ENCODE measurements at regions not wholly inside any gene's neighbourhood (a gene's known extent, or its start where the extent isn't known, plus 50 kb on each side); places are given as distances from the start of the nearest gene placed in this dataset.
"Not testable (repeated sequence)": the region's sequence is repeated elsewhere in the genome, so short reads cannot be mapped to it uniquely, and the experiment has no call there.

- H4K20me1 ChIP-seq (ENCODE audit: insufficient read depth, low read length): no peaks in the 10 kb centered on the region
- no peak overlapping the region for H3K4ac ChIP-seq (ENCODE audit: low read depth, low read length)
- no peaks in the 10 kb centered on the region for H3K79me1 ChIP-seq (ENCODE audit: low read depth in 1 of 2, low read length in 2 of 2)
- H3K9me3 ChIP-seq (ENCODE audit: control insufficient read depth, insufficient read depth, low read length): no peaks in the 10 kb centered on the region
- ATAC-seq (ENCODE audit: low read depth): no peak
- TF ChIP-seq CTCF (conservative IDR thresholded peaks at IDR 0.05; ENCODE audit: low read depth, low read length): no peak
- no peak for TF ChIP-seq MAFK (IDR thresholded peaks at IDR 0.05; ENCODE audit: low read depth, low read length)
- no peak for TF ChIP-seq POLR2A (IDR thresholded peaks at IDR 0.05; ENCODE audit: low read depth, low read length)
- no peak for TF ChIP-seq ELK1 (IDR thresholded peaks at IDR 0.05; ENCODE audit: borderline replicate concordance, low read depth, low read length)
- no peak overlapping the region for H2BK120ac ChIP-seq (ENCODE audit: low read depth, low read length)
- H3K56ac ChIP-seq (ENCODE audit: extremely low read depth, insufficient read depth, low read length): no peak overlapping the region
- H2BK15ac ChIP-seq (ENCODE audit: low read depth, low read length): no peak overlapping the region
- H3K9me1 ChIP-seq (ENCODE audit: insufficient read depth, low read length): no peaks in the 10 kb centered on the region
- no TSS peak for BruUV-seq (replicated peaks)
- no peak overlapping the region for H3K23ac ChIP-seq (ENCODE audit: low read depth, low read length)
- no peak overlapping the region for H2BK5ac ChIP-seq (ENCODE audit: low read depth, low read length, poor library complexity, severe bottlenecking)
- in situ Hi-C loops (cut with MboI; ENCODE audit: low sequenced_read_pairs) (no loop called here), dilution Hi-C loops (cut with HindIII; ENCODE audit: low sequenced_read_pairs, unreplicated experiment) (no loop called here), intact Hi-C loops (cut with micrococcal nuclease) (no loop called here)
- H3K18ac ChIP-seq (ENCODE audit: low read depth, low read length): no peak overlapping the region
- no peak overlapping the region for H4K5ac ChIP-seq (ENCODE audit: low read depth, low read length)
- no peak overlapping the region for H2AK9ac ChIP-seq (replicated peaks; ENCODE audit: low read depth, low read length, poor library complexity)
- no peaks in the 10 kb centered on the region for H3K27me3 ChIP-seq (ENCODE audit: control insufficient read depth, insufficient read depth, low read length)
- DNase-seq: no peak
- no peak overlapping the region for H3K9ac ChIP-seq (ENCODE audit: low read depth, low read length)
- no peak overlapping the region for H2AFZ ChIP-seq (replicated peaks; ENCODE audit: low read length, poor library complexity)
- H4K8ac ChIP-seq (ENCODE audit: low read depth in 2 of 2, low read length in 2 of 2): no peak overlapping the region
- H3K14ac ChIP-seq (replicated peaks; ENCODE audit: low read depth, low read length): no peak overlapping the region
- CTCF ChIA-PET: no interaction called here
- no peak overlapping the region for H2AK5ac ChIP-seq (ENCODE audit: low read depth, low read length)
- POLR2A ChIA-PET (ENCODE audit: unreplicated experiment): no interaction called here
- H3K4me3 ChIP-seq (ENCODE audit: insufficient read depth, low read depth, low read length): no peak overlapping the region
- H4K91ac ChIP-seq (ENCODE audit: insufficient read depth, low read depth, low read length): no peak overlapping the region
- no peak overlapping the region for H3K4me2 ChIP-seq (ENCODE audit: low read depth, low read length)
- no peak overlapping the region for H2BK20ac ChIP-seq (ENCODE audit: low read depth, low read length)
- no peaks in the 10 kb centered on the region for H3K36me3 ChIP-seq (ENCODE audit: control insufficient read depth, insufficient read depth, low read length)
- whole genome bisulfite sequencing, 2 experiments (ENCODE audit: extremely low coverage in 2 of 2, insufficient read length in 1 of 2): no CpG with 5 or more reads among the region's 1 CpG
- no peak overlapping the region for H3K27ac ChIP-seq (ENCODE audit: insufficient read depth, low read length)
- H3K4me1 ChIP-seq (ENCODE audit: control insufficient read depth, insufficient read depth, low read length): no peaks in the 10 kb centered on the region
These were observed 106.8 kb upstream of the PRR23C start for GRCh38 chr3:139151530-139151929.

GRCh38 chr3:139153434-139153833 lies 108.7 kb upstream of the PRR23C start:
- H2AFZ ChIP-seq (replicated peaks; ENCODE audit: low read length, poor library complexity); H3K9me3 ChIP-seq (ENCODE audit: control insufficient read depth, insufficient read depth, low read length); H3K4ac ChIP-seq (ENCODE audit: low read depth, low read length); H2BK15ac ChIP-seq (ENCODE audit: low read depth, low read length); H3K36me3 ChIP-seq (ENCODE audit: control insufficient read depth, insufficient read depth, low read length); H4K8ac ChIP-seq (ENCODE audit: low read depth in 2 of 2, low read length in 2 of 2); H3K14ac ChIP-seq (replicated peaks; ENCODE audit: low read depth, low read length); H3K27me3 ChIP-seq (ENCODE audit: control insufficient read depth, insufficient read depth, low read length); H2BK20ac ChIP-seq (ENCODE audit: low read depth, low read length); H2AK5ac ChIP-seq (ENCODE audit: low read depth, low read length); H3K79me1 ChIP-seq (ENCODE audit: low read depth in 1 of 2, low read length in 2 of 2); H3K4me2 ChIP-seq (ENCODE audit: low read depth, low read length); intact Hi-C loops (cut with micrococcal nuclease); dilution Hi-C loops (cut with HindIII; ENCODE audit: low sequenced_read_pairs, unreplicated experiment); DNase-seq; H3K4me1 ChIP-seq (ENCODE audit: control insufficient read depth, insufficient read depth, low read length); H3K9me1 ChIP-seq (ENCODE audit: insufficient read depth, low read length); H4K5ac ChIP-seq (ENCODE audit: low read depth, low read length); H4K91ac ChIP-seq (ENCODE audit: insufficient read depth, low read depth, low read length); H3K9ac ChIP-seq (ENCODE audit: low read depth, low read length); H3K4me3 ChIP-seq (ENCODE audit: insufficient read depth, low read depth, low read length); H2BK120ac ChIP-seq (ENCODE audit: low read depth, low read length); in situ Hi-C loops (cut with MboI; ENCODE audit: low sequenced_read_pairs); H3K23ac ChIP-seq (ENCODE audit: low read depth, low read length); H3K56ac ChIP-seq (ENCODE audit: extremely low read depth, insufficient read depth, low read length); H2BK5ac ChIP-seq (ENCODE audit: low read depth, low read length, poor library complexity, severe bottlenecking); H3K27ac ChIP-seq (ENCODE audit: insufficient read depth, low read length); H2AK9ac ChIP-seq (replicated peaks; ENCODE audit: low read depth, low read length, poor library complexity); H3K18ac ChIP-seq (ENCODE audit: low read depth, low read length); H4K20me1 ChIP-seq (ENCODE audit: insufficient read depth, low read length); ATAC-seq (ENCODE audit: low read depth); BruUV-seq (replicated peaks); POLR2A ChIA-PET (ENCODE audit: unreplicated experiment): not testable (repeated sequence)
- CTCF ChIA-PET: interaction anchor here (0.7 to 1.0 kb wide), 2 partner anchors 21 to 167 kb away, joined by 4 to 9 read pairs; no protein-coding TSS in a partner anchor

Measured in IMR-90 (cell line).